Mucosa of descending colon (tissue), 3 donors: ENCODE measurements at regions not wholly inside any gene's neighbourhood (a gene's known extent, or its start where the extent isn't known, plus 50 kb on each side); places are given as distances from the start of the nearest gene placed in this dataset.

Source experiments
- ATAC-seq: fragments of 200-7000 bp; cut with Tn5 transposase; one replicate; pipeline ENCODE4 v1.9.1; 2020; ENCODE audit warnings: mild to moderate bottlenecking, moderate library complexity
- DNase-seq, 3 donors: peaks; one replicate each; pipeline ENCODE4 v3.0.0-alpha.2; 2020
- H3K36me3 ChIP-seq: fragments of 200-600 bp; one replicate; pipeline ENCODE4 v1.8.0; 2021; ENCODE audit warnings: low read depth, mild to moderate bottlenecking
- H3K4me1 ChIP-seq: fragments of 200-600 bp; one replicate; pipeline ENCODE4 v1.8.0; 2021; ENCODE audit warnings: low read depth, mild to moderate bottlenecking
- H3K4me3 ChIP-seq: fragments of 200-600 bp; one replicate; pipeline ENCODE4 v1.8.0; 2021; ENCODE audit warnings: mild to moderate bottlenecking
- H3K9me3 ChIP-seq: fragments of 200-600 bp; one replicate; pipeline ENCODE4 v1.8.0; 2021; ENCODE audit warnings: mild to moderate bottlenecking
- intact Hi-C, 2 donors: fragments of 100-400 bp; cut with DNase I in 1 of 2; cut with micrococcal nuclease in 1 of 2; formaldehyde crosslinking; loops; one replicate each; pipeline versions ENCODE4 v1.11.0 to v1.11.1; 2022; cut with DNase I, micrococcal nuclease
- TF ChIP-seq, protein P1 (sequence below): fragments of 200-600 bp; IDR thresholded peaks from one replicate; pipeline ENCODE4 v1.8.0; 2022; ENCODE audit warnings: antibody characterized with exemption, mild to moderate bottlenecking
- donor health status: DM: no; HTN: no; CAD: no; lungs with moderate emphysema.
- donor health status: DM: no; HTN: no; CAD: no.
- donor health status: DM: no; HTN: yes; CAD: no.

DNA sequence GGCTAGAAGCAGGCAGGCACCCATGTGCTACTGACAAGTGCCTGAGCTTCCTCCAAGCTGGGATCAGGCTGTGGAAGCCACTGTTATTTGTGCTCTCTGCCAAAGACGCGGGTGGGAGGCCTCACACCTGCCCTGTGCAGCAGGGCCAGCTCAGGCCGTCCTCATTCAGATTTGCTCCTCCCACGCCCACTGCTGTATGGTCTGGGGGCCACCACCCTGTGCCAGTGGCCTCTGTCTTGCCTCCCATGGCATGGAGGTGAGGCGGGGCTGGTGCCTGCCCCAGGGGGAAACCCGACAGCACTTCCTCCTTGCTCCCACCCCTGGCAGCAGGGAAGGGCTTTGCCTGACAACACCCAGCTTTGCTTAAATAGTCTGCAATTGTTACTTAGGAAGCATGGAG lies 356.5 kb upstream of the CDH8 start:
- TF ChIP-seq, protein P1, sequence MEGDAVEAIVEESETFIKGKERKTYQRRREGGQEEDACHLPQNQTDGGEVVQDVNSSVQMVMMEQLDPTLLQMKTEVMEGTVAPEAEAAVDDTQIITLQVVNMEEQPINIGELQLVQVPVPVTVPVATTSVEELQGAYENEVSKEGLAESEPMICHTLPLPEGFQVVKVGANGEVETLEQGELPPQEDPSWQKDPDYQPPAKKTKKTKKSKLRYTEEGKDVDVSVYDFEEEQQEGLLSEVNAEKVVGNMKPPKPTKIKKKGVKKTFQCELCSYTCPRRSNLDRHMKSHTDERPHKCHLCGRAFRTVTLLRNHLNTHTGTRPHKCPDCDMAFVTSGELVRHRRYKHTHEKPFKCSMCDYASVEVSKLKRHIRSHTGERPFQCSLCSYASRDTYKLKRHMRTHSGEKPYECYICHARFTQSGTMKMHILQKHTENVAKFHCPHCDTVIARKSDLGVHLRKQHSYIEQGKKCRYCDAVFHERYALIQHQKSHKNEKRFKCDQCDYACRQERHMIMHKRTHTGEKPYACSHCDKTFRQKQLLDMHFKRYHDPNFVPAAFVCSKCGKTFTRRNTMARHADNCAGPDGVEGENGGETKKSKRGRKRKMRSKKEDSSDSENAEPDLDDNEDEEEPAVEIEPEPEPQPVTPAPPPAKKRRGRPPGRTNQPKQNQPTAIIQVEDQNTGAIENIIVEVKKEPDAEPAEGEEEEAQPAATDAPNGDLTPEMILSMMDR: no peak
- Histone ChIP-seq H3K4me1 (no peaks in the 10 kb centered on the region), H3K4me3 (no peak overlapping the region), H3K36me3 (no peaks in the 10 kb centered on the region), H3K9me3 (peaks cover 18% of the 10 kb centered on the region)
- DNase-seq (peak in 1 of 3 donors; percentile 17), ATAC-seq (no peak)
- intact Hi-C loops: no loop called here

DNA sequence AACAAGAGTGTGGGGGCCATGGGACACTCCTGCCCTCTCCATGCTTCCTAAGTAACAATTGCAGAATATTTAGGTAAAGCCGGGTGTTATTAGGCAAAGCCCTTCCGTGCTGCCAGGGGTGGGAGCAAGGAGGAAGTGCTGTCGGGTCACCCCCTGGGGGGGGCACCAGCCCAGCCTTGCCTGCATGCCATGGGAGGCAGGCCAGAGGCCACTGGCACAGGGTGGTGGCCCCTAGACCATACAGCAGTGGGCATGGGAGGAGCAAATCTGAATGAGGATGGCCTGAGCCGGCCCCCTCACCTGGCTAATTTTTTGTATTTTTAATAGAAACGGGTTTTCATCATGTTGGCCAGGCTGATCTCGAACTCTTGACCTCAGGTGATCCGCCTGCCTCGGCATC lies 355.7 kb upstream of the CDH8 start:
- ATAC-seq (no peak), DNase-seq (peak in 1 of 3 donors; percentile 27)

DNA sequence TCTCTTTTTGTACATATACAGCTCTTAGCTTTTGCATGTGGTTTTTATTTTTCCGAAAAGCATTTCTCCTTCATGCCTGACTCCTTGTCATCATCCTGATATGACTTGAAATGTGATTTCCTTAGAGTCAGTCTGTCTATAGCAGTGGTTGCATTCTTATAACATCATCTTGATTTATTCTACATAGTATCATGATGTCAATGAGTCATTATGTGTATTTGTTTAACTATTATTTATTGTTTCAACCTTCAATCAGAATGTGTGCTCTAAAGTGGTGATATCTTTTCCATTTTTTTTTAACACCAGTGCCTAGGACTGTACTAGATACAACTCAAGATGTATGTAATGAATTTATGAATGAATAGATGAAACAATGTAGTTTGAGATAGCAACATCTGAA lies 354.9 kb upstream of the CDH8 start:
- ATAC-seq (no peak), DNase-seq (no peak)
- Histone ChIP-seq H3K4me3 (no peak overlapping the region), H3K9me3 (peaks cover 18% of the 10 kb centered on the region), H3K36me3 (no peaks in the 10 kb centered on the region), H3K4me1 (no peaks in the 10 kb centered on the region)
- intact Hi-C loops: no loop called here
- TF ChIP-seq, protein P1: no peak

More for the DNA sequence above, 355.7 kb upstream of the CDH8 start:
- H3K36me3 ChIP-seq: no peaks in the 10 kb centered on the region
- H3K4me3 ChIP-seq: no peak overlapping the region
- peaks cover 18% of the 10 kb centered on the region for H3K9me3 ChIP-seq
- H3K4me1 ChIP-seq: no peaks in the 10 kb centered on the region
- intact Hi-C loops: no loop called here
- TF ChIP-seq, protein P1: no peak

DNA sequence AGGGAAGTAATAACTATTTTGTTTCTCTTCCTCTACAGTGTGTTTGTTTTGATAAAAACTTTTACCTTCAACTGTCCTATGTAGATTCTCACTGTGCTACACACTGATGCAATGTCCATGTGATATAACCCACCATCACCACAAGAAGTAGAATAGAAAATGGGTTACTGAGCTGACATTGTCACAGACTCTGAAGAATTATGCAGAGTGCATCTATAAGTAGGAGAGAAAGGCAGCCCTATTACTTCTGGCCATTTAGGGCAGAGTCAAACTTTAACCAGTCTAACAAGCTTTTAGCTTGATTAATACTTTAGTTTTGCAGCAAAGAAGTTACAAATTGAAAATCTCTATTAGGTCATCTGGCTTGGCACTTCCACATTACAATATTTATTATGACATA lies 354.0 kb upstream of the CDH8 start:
- DNase-seq: no peak

DNA sequence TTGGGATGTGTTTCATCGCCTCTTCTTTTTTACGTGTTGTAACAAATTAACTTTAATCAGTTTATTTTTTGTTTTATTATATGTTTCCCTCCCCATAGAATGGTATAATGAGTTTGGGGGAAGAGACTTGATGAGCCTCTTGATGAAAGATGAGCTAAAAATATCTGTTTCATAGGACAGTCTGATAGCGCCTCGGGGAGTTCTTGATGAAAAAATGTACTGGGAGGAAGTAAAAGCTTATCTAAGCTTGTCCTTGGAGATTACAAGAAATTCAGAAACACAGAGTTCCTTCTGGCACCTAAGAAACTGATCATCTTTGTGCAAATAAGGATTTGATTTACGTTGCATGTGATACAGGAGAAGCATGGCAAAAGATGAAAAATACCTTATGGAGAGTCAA lies 350.2 kb upstream of the CDH8 start:
- intact Hi-C loops: no loop called here
- peaks cover 11% of the 10 kb centered on the region for H3K9me3 ChIP-seq
- TF ChIP-seq, protein P1: no peak
- no peaks in the 10 kb centered on the region for H3K4me1 ChIP-seq
- no peaks in the 10 kb centered on the region for H3K36me3 ChIP-seq
- no peak for DNase-seq
- ATAC-seq: no peak
- no peak overlapping the region for H3K4me3 ChIP-seq

More for the DNA sequence above, 354.0 kb upstream of the CDH8 start:
- intact Hi-C loops: no loop called here
- TF ChIP-seq, protein P1: no peak
- Histone ChIP-seq H3K9me3 (peaks cover 18% of the 10 kb centered on the region), H3K4me1 (no peaks in the 10 kb centered on the region), H3K4me3 (no peak overlapping the region), H3K36me3 (no peaks in the 10 kb centered on the region)
- no peak for ATAC-seq

DNA sequence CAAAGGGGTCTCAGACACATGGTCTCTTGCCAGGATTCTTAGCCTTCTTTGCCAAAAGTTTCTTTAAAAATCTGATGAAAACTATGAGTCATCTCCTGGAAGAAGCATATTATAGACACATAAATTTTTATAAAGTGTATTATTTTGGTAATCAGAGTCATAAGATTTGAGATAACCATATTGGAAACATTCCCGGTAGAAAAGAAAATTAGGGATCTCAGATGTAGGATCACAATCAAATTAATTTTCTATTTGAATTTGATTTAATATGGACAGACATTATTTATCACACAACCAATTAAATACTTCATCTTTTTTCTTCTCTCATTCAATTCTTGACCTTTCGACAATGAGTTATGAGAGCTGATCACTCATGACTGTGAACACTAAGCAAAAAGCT lies 347.7 kb upstream of the CDH8 start:
- ATAC-seq (no peak), DNase-seq (no peak)
- intact Hi-C loops: no loop called here
- H3K36me3 ChIP-seq: no peaks in the 10 kb centered on the region
- TF ChIP-seq, protein P1: no peak
- H3K4me3 ChIP-seq: no peak overlapping the region
- peaks cover 10% of the 10 kb centered on the region for H3K9me3 ChIP-seq
- H3K4me1 ChIP-seq: no peaks in the 10 kb centered on the region
